ENCODE measurements at regions not wholly inside any gene's neighbourhood (a gene's known extent, or its start where the extent isn't known, plus 50 kb on each side); places are given as distances from the start of the nearest gene placed in this dataset.

GRCh38 chr20:50381771-50382593 is 128.2 kb upstream of the PTPN1 start:
- 38% methylated on average over 13 of the region's 13 CpGs for WGBS (ENCODE audit: insufficient coverage)
- H3K27me3 Mint-ChIP-seq (ENCODE audit: low read depth in 2 of 2), result peaks cover 22 to 25% of the 10 kb centered on the region in 2 donors
- Histone ChIP-seq H3K27me3 (ENCODE audit: control insufficient read depth, insufficient read depth, low read length) (no peaks in the 10 kb centered on the region), H3K36me3 (ENCODE audit: control insufficient read depth, insufficient read depth, low read length) (no peaks in the 10 kb centered on the region), H3K4me1 (ENCODE audit: control insufficient read depth, insufficient read depth, low read length) (peaks cover 57% of the 10 kb centered on the region), H3K4me3 (ENCODE audit: low read length) (no peak overlapping the region), H3K9me3 (ENCODE audit: control insufficient read depth, insufficient read depth, low read length) (no peaks in the 10 kb centered on the region), H3K27ac (ENCODE audit: low read length) (no peak overlapping the region)
- no peak for ATAC-seq
- intact Hi-C loops (cut with micrococcal nuclease), result no loop called here
- H3K9me3 Mint-ChIP-seq, result no peaks in the 10 kb centered on the region
- H3K4me3 Mint-ChIP-seq, result peak overlapping the region; percentile 21
- H3K27ac Mint-ChIP-seq, result peak overlapping the region in 1 of 2 donors; percentile 35
- H3K36me3 Mint-ChIP-seq, result no peaks in the 10 kb centered on the region
- TF ChIP-seq CTCF (IDR thresholded peaks at IDR 0.05), result no peak
- peak in 1 of 2 donors; percentile 54 for DNase-seq
- H3K4me1 Mint-ChIP-seq, result peaks cover 63 to 70% of the 10 kb centered on the region in 2 donors

GRCh38 chr20:50385733-50386640 is 124.2 kb upstream of the PTPN1 start:
- no peaks in the 10 kb centered on the region for H3K36me3 ChIP-seq (ENCODE audit: control insufficient read depth, insufficient read depth, low read length)
- ATAC-seq (peak; percentile 88 to 96 (median 93)), DNase-seq (peak; percentile 85 to 87)
- H3K4me3 ChIP-seq (ENCODE audit: low read length), result no peak overlapping the region
- H3K27ac Mint-ChIP-seq, result peak overlapping the region; percentile 69 to 89
- WGBS (ENCODE audit: insufficient coverage), result 14% methylated on average over 20 of the region's 22 CpGs
- H3K9me3 ChIP-seq (ENCODE audit: control insufficient read depth, insufficient read depth, low read length), result no peaks in the 10 kb centered on the region
- peaks cover 62% of the 10 kb centered on the region for H3K4me1 ChIP-seq (ENCODE audit: control insufficient read depth, insufficient read depth, low read length)
- H3K36me3 Mint-ChIP-seq, result no peaks in the 10 kb centered on the region
- H3K27me3 Mint-ChIP-seq (ENCODE audit: low read depth in 2 of 2), result peaks cover 0 to 3% of the 10 kb centered on the region in 2 donors
- H3K27ac ChIP-seq (ENCODE audit: low read length), result peak overlapping the region; percentile 75
- TF ChIP-seq CTCF (IDR thresholded peaks at IDR 0.05), result no peak
- peak overlapping the region; percentile 70 for H3K4me3 Mint-ChIP-seq
- H3K9me3 Mint-ChIP-seq, result no peaks in the 10 kb centered on the region
- intact Hi-C loops (cut with micrococcal nuclease), result loop anchor here (1.0 to 2.0 kb wide), 6 partner anchors 37 to 276 kb away; partner anchors contain the start of gene CEBPB
- H3K27me3 ChIP-seq (ENCODE audit: control insufficient read depth, insufficient read depth, low read length), result no peaks in the 10 kb centered on the region
- H3K4me1 Mint-ChIP-seq, result peaks cover 72 to 75% of the 10 kb centered on the region in 2 donors

- Histone ChIP-seq H3K27ac (ENCODE audit: low read length) (peak overlapping the region; percentile 75), H3K4me3 (ENCODE audit: low read length) (no peak overlapping the region), H3K36me3 (ENCODE audit: control insufficient read depth, insufficient read depth, low read length) (no peaks in the 10 kb centered on the region), H3K4me1 (ENCODE audit: control insufficient read depth, insufficient read depth, low read length) (peaks cover 64% of the 10 kb centered on the region), H3K9me3 (ENCODE audit: control insufficient read depth, insufficient read depth, low read length) (no peaks in the 10 kb centered on the region), H3K27me3 (ENCODE audit: control insufficient read depth, insufficient read depth, low read length) (no peaks in the 10 kb centered on the region)
- H3K9me3 Mint-ChIP-seq, result no peaks in the 10 kb centered on the region
- peak overlapping the region; percentile 70 for H3K4me3 Mint-ChIP-seq
- no peaks in the 10 kb centered on the region for H3K36me3 Mint-ChIP-seq
- intact Hi-C loops (cut with micrococcal nuclease), result loop anchor here (1.0 to 2.0 kb wide), 6 partner anchors 38 to 276 kb away; partner anchors contain the start of gene CEBPB
- H3K27me3 Mint-ChIP-seq (ENCODE audit: low read depth in 2 of 2), result peaks cover 0 to 3% of the 10 kb centered on the region in 2 donors
- DNase-seq (no peak), ATAC-seq (no peak)
- H3K4me1 Mint-ChIP-seq, result peaks cover 70 to 75% of the 10 kb centered on the region in 2 donors
- 3% methylated on average over 6 of the region's 6 CpGs for WGBS (ENCODE audit: insufficient coverage)
- peak overlapping the region; percentile 69 to 89 for H3K27ac Mint-ChIP-seq
- TF ChIP-seq CTCF (IDR thresholded peaks at IDR 0.05), result no peak
Measured at GRCh38 chr20:50386641-50386960, 123.6 kb upstream of the PTPN1 start.
